WERI-Rb-1 (cell line): ENCODE measurements at regions not wholly inside any gene's neighbourhood (a gene's known extent, or its start where the extent isn't known, plus 50 kb on each side); places are given as distances from the start of the nearest gene placed in this dataset.

Source experiments
- DNase-seq: peaks from one replicate; pipeline ENCODE4 v3.0.0-alpha.2; 2020
- H3K27ac ChIP-seq: fragments of 250-450 bp; sonication (Bioruptor Pico); 2 replicates; pipeline ENCODE4 v1.5.1; 2020; ENCODE audit warnings: mild to moderate bottlenecking, moderate library complexity
- H3K27me3 ChIP-seq: fragments of 250-450 bp; sonication (Bioruptor Pico); 2 replicates; pipeline ENCODE4 v1.5.1; 2021; ENCODE audit warnings: mild to moderate bottlenecking, low read depth, moderate library complexity; ENCODE audit not compliant: insufficient read depth, severe bottlenecking
- H3K36me3 ChIP-seq: fragments of 250-450 bp; sonication (Bioruptor Pico); 2 replicates; pipeline ENCODE4 v1.5.1; 2020; ENCODE audit warnings: mild to moderate bottlenecking, moderate library complexity
- H3K4me3 ChIP-seq: 2 replicates; pipeline ENCODE4 v1.5.1; 2011; ENCODE audit warnings: low read depth, mild to moderate bottlenecking, control low read depth, low read length
- H3K9me3 ChIP-seq: fragments of 250-450 bp; sonication (Bioruptor Pico); 2 replicates; pipeline ENCODE4 v1.5.1; 2021; ENCODE audit warnings: mild to moderate bottlenecking, moderate library complexity; ENCODE audit not compliant: severe bottlenecking
- CTCF ChIP-seq: IDR thresholded peaks from 2 replicates; pipeline ENCODE4 v1.5.1; 2011; ENCODE audit warnings: low read depth, mild to moderate bottlenecking, control low read depth, inconsistent platforms, low read length

GRCh38 chr5:124599028-124599973 is 147.1 kb downstream of the ZNF608 start:
- Histone ChIP-seq H3K4me3 (no peak overlapping the region), H3K36me3 (no peaks in the 10 kb centered on the region), H3K27ac (no peak overlapping the region), H3K9me3 (no peaks in the 10 kb centered on the region), H3K27me3 (no peaks in the 10 kb centered on the region)
- no peak for DNase-seq
- no peak for TF ChIP-seq CTCF

- H3K27ac ChIP-seq: no peak overlapping the region
- no peaks in the 10 kb centered on the region for H3K9me3 ChIP-seq
- H3K36me3 ChIP-seq: no peaks in the 10 kb centered on the region
- no peaks in the 10 kb centered on the region for H3K27me3 ChIP-seq
- no peak for DNase-seq
- no peak for TF ChIP-seq CTCF
- H3K4me3 ChIP-seq: no peak overlapping the region
Measured at GRCh38 chr5:124596595-124597421, 149.6 kb downstream of the ZNF608 start.

GRCh38 chr5:124593952-124594351 is 152.5 kb downstream of the ZNF608 start:
- no peak for TF ChIP-seq CTCF
- Histone ChIP-seq H3K36me3 (no peaks in the 10 kb centered on the region), H3K4me3 (no peak overlapping the region), H3K27ac (no peak overlapping the region), H3K27me3 (no peaks in the 10 kb centered on the region), H3K9me3 (peaks cover 2% of the 10 kb centered on the region)
- DNase-seq: no peak

GRCh38 chr5:124592891-124593290 is 153.5 kb downstream of the ZNF608 start:
- no peak for TF ChIP-seq CTCF
- Histone ChIP-seq H3K4me3 (no peak overlapping the region), H3K9me3 (peaks cover 2% of the 10 kb centered on the region), H3K36me3 (no peaks in the 10 kb centered on the region), H3K27me3 (no peaks in the 10 kb centered on the region), H3K27ac (no peak overlapping the region)
- no peak for DNase-seq

- TF ChIP-seq CTCF: no peak
- Histone ChIP-seq H3K27ac (no peak overlapping the region), H3K9me3 (peaks cover 2% of the 10 kb centered on the region), H3K36me3 (no peaks in the 10 kb centered on the region), H3K4me3 (no peak overlapping the region), H3K27me3 (no peaks in the 10 kb centered on the region)
- DNase-seq: no peak
Measured at GRCh38 chr5:124591583-124591982, 154.9 kb downstream of the ZNF608 start.
